ENCODE measurements at regions not wholly inside any gene's neighbourhood (a gene's known extent, or its start where the extent isn't known, plus 50 kb on each side); places are given as distances from the start of the nearest gene placed in this dataset.

DNA sequence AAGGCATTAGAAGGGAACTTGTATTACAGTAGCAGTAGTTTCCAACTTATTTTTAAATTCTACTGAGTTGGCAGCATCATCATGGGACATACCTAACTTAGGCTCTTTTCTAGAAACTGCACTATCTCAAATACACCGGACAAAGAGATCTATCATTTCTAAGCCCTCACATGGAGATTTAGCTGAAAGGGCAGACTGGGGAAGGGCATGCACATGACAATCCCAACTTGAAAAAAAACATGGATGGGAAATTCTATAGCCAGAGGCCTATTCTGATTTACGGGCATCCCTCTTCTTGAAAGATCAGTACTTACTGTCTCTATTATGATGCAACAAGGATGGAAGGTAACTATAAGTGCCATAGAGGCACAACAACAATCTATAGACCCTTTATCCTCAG is 1328.6 kb downstream of the UQCRFS1 start:
- no CpG with 5 or more reads among the region's 2 CpGs for WGBS (ENCODE audit: extremely low coverage, insufficient read length, low lambda C conversion rate)
- H3K9me3 Mint-ChIP-seq = peaks cover 92 to 97% of the 10 kb centered on the region in 2 experiments
- Histone ChIP-seq H2BK5ac (ENCODE audit: insufficient read length, low read length) (no peak overlapping the region), H3K18ac (ENCODE audit: insufficient read length, low read depth, low read length) (no peak overlapping the region), H4K5ac (ENCODE audit: insufficient read length, low read depth, low read length) (no peak overlapping the region), H3K14ac (ENCODE audit: insufficient read depth, low read length) (no peak overlapping the region), H4K8ac (replicated peaks; ENCODE audit: insufficient read length, low read depth, low read length) (no peak overlapping the region), H2AK5ac (ENCODE audit: insufficient read length, low read length) (no peak overlapping the region), H3K23me2 (ENCODE audit: insufficient read length, low read depth, low read length, poor library complexity, severe bottlenecking) (no peaks in the 10 kb centered on the region), H2AFZ (ENCODE audit: low read length) (no peak overlapping the region), H2BK15ac (ENCODE audit: low read depth, low read length) (no peak overlapping the region), H3K9me3 (ENCODE audit: control insufficient read depth, low read depth, low read length) (peaks cover 100% of the 10 kb centered on the region), H2BK120ac (ENCODE audit: low read depth, low read length, poor library complexity, severe bottlenecking) (no peak overlapping the region), H3K79me1 (ENCODE audit: insufficient read depth, low read depth, low read length, poor library complexity, severe bottlenecking) (no peaks in the 10 kb centered on the region), H3K4me1 (ENCODE audit: insufficient read depth, low read length) (no peaks in the 10 kb centered on the region), H3K9ac (ENCODE audit: extremely low read depth, insufficient read length, low read length) (no peak overlapping the region), H3K4me2 (ENCODE audit: insufficient read depth, insufficient read length, low read length) (no peak overlapping the region), H4K20me1 (ENCODE audit: control insufficient read depth, insufficient read depth, insufficient read length) (no peaks in the 10 kb centered on the region), H4K91ac (ENCODE audit: insufficient read length, low read depth, low read length) (no peak overlapping the region), H3T11ph (ENCODE audit: low read length) (no peak overlapping the region), H3K56ac (ENCODE audit: insufficient read length, low read depth, low read length) (no peak overlapping the region), H3K27ac (ENCODE audit: insufficient read length, low read depth, low read length) (no peak overlapping the region), H2BK20ac (ENCODE audit: low read depth, low read length, poor library complexity, severe bottlenecking) (no peak overlapping the region), H2BK12ac (ENCODE audit: insufficient read length, low read depth, low read length) (no peak overlapping the region), H3K23ac (ENCODE audit: insufficient read length, low read depth, low read length) (no peak overlapping the region), H3K4ac (ENCODE audit: low read depth, low read length) (no peak overlapping the region), H3K27me3 (ENCODE audit: insufficient read depth, low read length) (no peaks in the 10 kb centered on the region), H3K79me2 (ENCODE audit: insufficient read depth, low read length) (no peaks in the 10 kb centered on the region)
- no peak overlapping the region for H3K4me3 Mint-ChIP-seq
- H3K4me1 Mint-ChIP-seq = no peaks in the 10 kb centered on the region
- H3K36me3 Mint-ChIP-seq (ENCODE audit: insufficient read depth in 1 of 3, low read depth in 3 of 3) = peaks cover 3 to 19% (median 14%) of the 10 kb centered on the region in 3 experiments; a peak in 6 of 7 replicates
- no peak for DNase-seq
- TF ChIP-seq, protein P1, sequence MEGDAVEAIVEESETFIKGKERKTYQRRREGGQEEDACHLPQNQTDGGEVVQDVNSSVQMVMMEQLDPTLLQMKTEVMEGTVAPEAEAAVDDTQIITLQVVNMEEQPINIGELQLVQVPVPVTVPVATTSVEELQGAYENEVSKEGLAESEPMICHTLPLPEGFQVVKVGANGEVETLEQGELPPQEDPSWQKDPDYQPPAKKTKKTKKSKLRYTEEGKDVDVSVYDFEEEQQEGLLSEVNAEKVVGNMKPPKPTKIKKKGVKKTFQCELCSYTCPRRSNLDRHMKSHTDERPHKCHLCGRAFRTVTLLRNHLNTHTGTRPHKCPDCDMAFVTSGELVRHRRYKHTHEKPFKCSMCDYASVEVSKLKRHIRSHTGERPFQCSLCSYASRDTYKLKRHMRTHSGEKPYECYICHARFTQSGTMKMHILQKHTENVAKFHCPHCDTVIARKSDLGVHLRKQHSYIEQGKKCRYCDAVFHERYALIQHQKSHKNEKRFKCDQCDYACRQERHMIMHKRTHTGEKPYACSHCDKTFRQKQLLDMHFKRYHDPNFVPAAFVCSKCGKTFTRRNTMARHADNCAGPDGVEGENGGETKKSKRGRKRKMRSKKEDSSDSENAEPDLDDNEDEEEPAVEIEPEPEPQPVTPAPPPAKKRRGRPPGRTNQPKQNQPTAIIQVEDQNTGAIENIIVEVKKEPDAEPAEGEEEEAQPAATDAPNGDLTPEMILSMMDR (conservative IDR thresholded peaks at IDR 0.05) = no peak
- no peak overlapping the region for H3K27ac Mint-ChIP-seq
- peaks cover 6% of the 10 kb centered on the region for H3K27me3 Mint-ChIP-seq (ENCODE audit: low read depth)
